NCI-H69 (cell line): ENCODE measurements at regions not wholly inside any gene's neighbourhood (a gene's known extent, or its start where the extent isn't known, plus 50 kb on each side); places are given as distances from the start of the nearest gene placed in this dataset.

Experiments used
- DNase-seq: peaks from one replicate; lab custom pipeline; 2025; lab: John Stamatoyannopoulos, UW

- DNase-seq = no peak
These were observed 221.8 kb upstream of the CDH5 start for GRCh38 chr16:66144641-66145040.

- DNase-seq = no peak
These were observed 223.1 kb upstream of the CDH5 start for GRCh38 chr16:66143415-66143814.

GRCh38 chr16:66141885-66142284 is 224.6 kb upstream of the CDH5 start:
- no peak for DNase-seq

- DNase-seq = no peak
These were observed 228.6 kb upstream of the CDH5 start for GRCh38 chr16:66137853-66138252.

- DNase-seq = no peak
These were observed 229.7 kb upstream of the CDH5 start for GRCh38 chr16:66136841-66137240.

GRCh38 chr16:66135838-66136237 is 230.7 kb upstream of the CDH5 start:
- no peak for DNase-seq

- DNase-seq = no peak
These were observed 231.1 kb upstream of the CDH5 start for GRCh38 chr16:66135421-66135831.

GRCh38 chr16:66134875-66135274 is 231.6 kb upstream of the CDH5 start:
- no peak for DNase-seq

GRCh38 chr16:66133643-66134338 is 232.7 kb upstream of the CDH5 start:
- DNase-seq = no peak

- DNase-seq = no peak
These were observed 234.6 kb upstream of the CDH5 start for GRCh38 chr16:66131895-66132294.

GRCh38 chr16:66131156-66131807 is 235.2 kb upstream of the CDH5 start:
- no peak for DNase-seq

GRCh38 chr16:66130296-66130905 is 236.1 kb upstream of the CDH5 start:
- DNase-seq = no peak

- no peak for DNase-seq
These were observed 237.3 kb upstream of the CDH5 start for GRCh38 chr16:66129196-66129595.

- no peak for DNase-seq
These were observed 238.1 kb upstream of the CDH5 start for GRCh38 chr16:66128371-66128770.

- peak; percentile 3 for DNase-seq
These were observed 238.8 kb upstream of the CDH5 start for GRCh38 chr16:66127459-66128370.

GRCh38 chr16:66121466-66121865 is 245.0 kb upstream of the CDH5 start:
- DNase-seq = no peak

- DNase-seq = no peak
These were observed 245.8 kb upstream of the CDH5 start for GRCh38 chr16:66120656-66121055.

GRCh38 chr16:66116163-66117002 is 250.1 kb upstream of the CDH5 start:
- no peak for DNase-seq

GRCh38 chr16:66115373-66115772 is 251.1 kb upstream of the CDH5 start:
- DNase-seq = no peak

GRCh38 chr16:66113223-66113622 is 253.3 kb upstream of the CDH5 start:
- DNase-seq = no peak

GRCh38 chr16:66109677-66110076 is 256.8 kb upstream of the CDH5 start:
- no peak for DNase-seq
